ENCODE measurements at regions not wholly inside any gene's neighbourhood (a gene's known extent, or its start where the extent isn't known, plus 50 kb on each side); places are given as distances from the start of the nearest gene placed in this dataset.
A peak's percentile ranks its signal among the peaks of the same experiment; 100 is the strongest.

- Histone ChIP-seq H3K36me3 (no peaks in the 10 kb centered on the region), H3K27ac (no peak overlapping the region), H3K4me3 (no peak overlapping the region), H3K4me1 (peaks cover 0 to 5% (median 0%) of the 10 kb centered on the region in 12 donors), H3K27me3 (no peaks in the 10 kb centered on the region), H3K9me3 (peaks cover 0 to 23% (median 7%) of the 10 kb centered on the region in 12 donors)
- intact Hi-C loops (cut with DNase I): loop anchor here in 1 of 10 donors (10.0 kb wide), 1 partner anchor 62 kb away; no protein-coding TSS in a partner anchor
- ATAC-seq (no peak), DNase-seq (no peak)
- 69 to 79% (median 70%) methylated on average over 4 of the region's 4 CpGs for WGBS, 4 donors
- TF ChIP-seq POLR2A (IDR thresholded peaks at IDR 0.05): no peak
- TF ChIP-seq CTCF (IDR thresholded peaks at IDR 0.05): no peak
Measured at GRCh38 chr6:22726966-22727365, 157.6 kb downstream of the HDGFL1 start.

- TF ChIP-seq POLR2A (IDR thresholded peaks at IDR 0.05) (no peak), CTCF (IDR thresholded peaks at IDR 0.05) (no peak)
- peak in 1 of 4 donors; percentile 43 for ATAC-seq
- 68 to 79% (median 72%) methylated on average over 6 of the region's 6 CpGs for WGBS, 4 donors
- intact Hi-C loops (cut with DNase I): loop anchor here in 1 of 10 donors (10.0 kb wide), 1 partner anchor 63 kb away; no protein-coding TSS in a partner anchor
- H3K4me1 ChIP-seq: peaks cover 0 to 10% (median 0%) of the 10 kb centered on the region in 12 donors
- H3K9me3 ChIP-seq: peaks cover 0 to 16% (median 3%) of the 10 kb centered on the region in 12 donors
- H3K4me3 ChIP-seq: no peak overlapping the region
- no peaks in the 10 kb centered on the region for H3K27me3 ChIP-seq
- DNase-seq: no peak
- no peaks in the 10 kb centered on the region for H3K36me3 ChIP-seq
- no peak overlapping the region for H3K27ac ChIP-seq
Measured at GRCh38 chr6:22727710-22728109, 158.3 kb downstream of the HDGFL1 start.

GRCh38 chr6:22732176-22732970 lies 163.0 kb downstream of the HDGFL1 start:
- intact Hi-C loops (cut with DNase I): loop anchor here in 4 of 10 donors (10.0 kb wide), 2 partner anchors 108 to 1138 kb away; partner anchors contain the start of gene SOX4 (in 3 of the 4)
- H3K9me3 ChIP-seq: no peaks in the 10 kb centered on the region
- H3K4me1 ChIP-seq: peaks cover 0 to 7% (median 0%) of the 10 kb centered on the region in 12 donors
- no peak for ATAC-seq
- H3K4me3 ChIP-seq: no peak overlapping the region
- TF ChIP-seq POLR2A (IDR thresholded peaks at IDR 0.05) (no peak), CTCF (IDR thresholded peaks at IDR 0.05) (no peak)
- H3K27ac ChIP-seq: no peak overlapping the region
- H3K36me3 ChIP-seq: no peaks in the 10 kb centered on the region
- DNase-seq: no peak
- WGBS, 4 donors: 38 to 59% (median 45%) methylated on average over 3 of the region's 3 CpGs
- H3K27me3 ChIP-seq: no peaks in the 10 kb centered on the region

- Histone ChIP-seq H3K4me3 (no peak overlapping the region), H3K27ac (no peak overlapping the region), H3K36me3 (no peaks in the 10 kb centered on the region), H3K27me3 (no peaks in the 10 kb centered on the region), H3K9me3 (no peaks in the 10 kb centered on the region), H3K4me1 (peaks cover 0 to 6% (median 0%) of the 10 kb centered on the region in 12 donors)
- 94 to 99% (median 96%) methylated on average over 3 of the region's 3 CpGs for WGBS, 4 donors
- TF ChIP-seq POLR2A (IDR thresholded peaks at IDR 0.05) (no peak), CTCF (IDR thresholded peaks at IDR 0.05) (no peak)
- ATAC-seq (no peak), DNase-seq (no peak)
- intact Hi-C loops (cut with DNase I): loop anchor here in 4 of 10 donors (5.0 to 10.0 kb wide), 3 partner anchors 112 to 1142 kb away; partner anchors contain the start of gene SOX4 (in 3 of the 4)
Measured at GRCh38 chr6:22736740-22737139, 167.4 kb downstream of the HDGFL1 start.
